Skin epidermis (tissue), 12 donors: ENCODE measurements at regions not wholly inside any gene's neighbourhood (a gene's known extent, or its start where the extent isn't known, plus 50 kb on each side); places are given as distances from the start of the nearest gene placed in this dataset.

ENCODE experiments used
- H3K27ac ChIP-seq, 21 experiments: fragments of 200-600 bp; sonication (generic) in 11 of 21; one replicate each; pipeline ENCODE4 v1.5.0; 2020; ENCODE audit warnings: mild to moderate bottlenecking in 3 of 21, inconsistent platforms in 2 of 21, moderate library complexity in 2 of 21
- H3K4me3 ChIP-seq, 7 experiments: fragments of 200-600 bp; sonication (generic) in 2 of 7; one replicate each; pipeline ENCODE4 v1.5.0; 2020; ENCODE audit warnings: inconsistent platforms in 2 of 7, mild to moderate bottlenecking in 2 of 7, moderate library complexity in 1 of 7

DNA sequence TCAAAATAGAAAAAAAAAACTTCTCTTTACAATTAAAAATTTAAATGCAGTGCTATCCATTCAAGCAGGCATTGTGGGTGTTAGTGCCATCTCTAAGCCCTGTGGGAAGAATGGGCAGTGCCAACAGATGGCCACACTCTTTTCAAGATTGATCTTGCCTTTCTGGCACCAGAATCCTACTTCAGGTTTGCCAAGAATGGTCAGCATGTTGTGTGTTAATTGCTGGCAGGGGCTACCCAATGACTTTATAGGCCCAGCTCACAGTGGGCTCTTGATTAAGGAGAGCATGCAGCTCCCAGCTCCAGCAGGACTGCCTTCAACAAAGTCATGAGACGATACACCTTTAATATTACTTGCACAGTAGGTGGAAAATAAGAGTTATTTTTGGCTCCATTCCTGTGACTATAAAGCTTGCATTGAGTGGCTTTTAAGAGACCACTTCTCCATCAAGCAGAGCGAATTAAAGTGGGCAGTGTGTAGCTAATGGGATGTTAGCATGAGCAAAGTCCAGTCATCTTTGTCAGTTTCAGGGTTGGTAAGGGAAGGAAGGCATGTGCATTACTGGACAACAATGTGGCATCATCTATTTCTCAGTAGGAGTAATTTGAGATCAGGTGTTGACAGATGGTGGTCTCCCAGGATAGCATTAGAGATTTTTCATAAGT lies 476.8 kb downstream of the C3orf38 start:
- no peak overlapping the region for H3K4me3 ChIP-seq
- no peak overlapping the region for H3K27ac ChIP-seq

DNA sequence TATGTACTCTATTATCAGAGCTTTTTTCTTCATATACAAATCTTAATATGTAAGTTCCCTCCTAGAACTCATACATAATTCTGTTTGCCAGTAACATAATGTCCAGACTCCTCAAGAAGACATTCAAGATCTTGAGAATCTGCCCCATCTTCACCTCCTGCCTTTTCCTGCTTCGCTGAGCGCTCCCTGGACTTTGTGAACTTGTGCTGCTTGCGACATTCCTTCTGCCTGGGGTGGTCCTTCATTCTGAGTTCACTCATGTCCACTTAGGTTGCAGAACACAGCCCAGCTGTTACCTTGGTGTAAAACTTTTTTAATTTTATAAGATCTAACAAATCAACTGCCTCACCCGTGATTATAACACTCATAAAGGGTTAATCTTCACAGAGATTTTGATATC lies 478.5 kb upstream of the EPHA3 start:
- Histone ChIP-seq H3K4me3 (no peak overlapping the region), H3K27ac (no peak overlapping the region)

DNA sequence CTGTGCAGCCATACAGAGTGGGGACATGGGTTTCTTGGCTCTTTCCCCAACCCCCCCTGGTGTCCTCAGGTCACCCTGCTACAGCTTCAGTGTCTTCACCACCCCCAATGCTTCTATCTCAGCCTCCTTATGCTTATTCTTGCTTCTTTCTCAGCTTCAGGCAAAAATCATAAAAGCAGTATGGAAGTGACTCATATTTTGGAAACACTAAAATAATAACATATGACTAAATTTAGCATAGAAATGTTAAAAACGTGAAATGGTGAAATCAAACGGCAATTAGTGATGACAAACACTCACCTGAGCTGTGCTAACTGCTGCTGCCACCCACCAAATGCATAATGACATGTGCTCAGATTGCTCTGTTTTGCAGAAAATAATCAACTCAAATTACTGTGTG lies 475.2 kb upstream of the EPHA3 start:
- Histone ChIP-seq H3K27ac (no peak overlapping the region), H3K4me3 (no peak overlapping the region)

DNA sequence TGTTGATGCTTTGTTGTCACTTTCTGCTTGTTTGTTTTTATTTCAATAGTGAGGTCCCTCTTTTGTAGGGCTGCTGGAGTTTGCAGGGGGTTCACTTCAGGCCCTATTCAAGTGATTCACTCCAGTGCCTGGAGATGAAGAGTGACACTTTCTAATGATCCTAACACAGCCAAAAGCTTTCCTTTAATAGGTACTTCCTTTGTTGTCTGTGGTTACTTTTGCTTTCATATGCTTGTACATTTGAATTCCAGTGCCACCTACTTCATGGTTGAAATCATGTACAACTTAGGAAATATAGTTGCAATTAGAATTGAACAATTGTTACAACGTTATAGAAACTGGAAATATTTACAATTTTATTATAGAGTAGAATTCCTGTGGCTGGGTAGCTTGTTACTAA lies 466.8 kb upstream of the EPHA3 start:
- H3K27ac ChIP-seq: no peak overlapping the region
- no peak overlapping the region for H3K4me3 ChIP-seq

DNA sequence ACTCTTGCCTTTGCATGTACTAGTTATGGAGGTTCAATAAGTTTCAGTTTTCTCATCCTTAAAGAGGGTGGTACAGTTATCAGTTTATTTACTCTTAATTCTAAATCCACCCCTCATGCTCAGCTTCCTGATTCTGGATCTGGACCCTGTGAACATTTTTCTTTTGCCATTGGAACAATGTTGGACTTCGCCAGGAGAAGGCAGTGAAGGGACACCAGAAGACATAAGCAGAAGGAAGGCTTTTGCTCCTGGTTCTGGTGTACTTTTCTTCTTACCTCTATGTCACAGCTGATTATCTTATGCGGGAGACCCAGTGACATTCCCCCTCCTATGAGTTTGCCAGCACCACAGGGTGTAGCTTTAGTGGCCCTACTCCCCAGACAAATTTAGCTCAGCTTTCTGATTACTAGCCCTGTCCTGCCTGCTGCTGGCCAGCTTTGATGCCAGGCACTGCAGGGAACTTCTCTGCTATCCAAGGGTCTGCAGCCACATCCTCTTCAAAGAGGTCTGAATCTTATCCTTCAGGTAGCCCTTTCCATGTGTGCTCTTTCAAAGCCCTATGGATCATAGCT lies 466.3 kb upstream of the EPHA3 start:
- Histone ChIP-seq H3K4me3 (no peak overlapping the region), H3K27ac (no peak overlapping the region)

DNA sequence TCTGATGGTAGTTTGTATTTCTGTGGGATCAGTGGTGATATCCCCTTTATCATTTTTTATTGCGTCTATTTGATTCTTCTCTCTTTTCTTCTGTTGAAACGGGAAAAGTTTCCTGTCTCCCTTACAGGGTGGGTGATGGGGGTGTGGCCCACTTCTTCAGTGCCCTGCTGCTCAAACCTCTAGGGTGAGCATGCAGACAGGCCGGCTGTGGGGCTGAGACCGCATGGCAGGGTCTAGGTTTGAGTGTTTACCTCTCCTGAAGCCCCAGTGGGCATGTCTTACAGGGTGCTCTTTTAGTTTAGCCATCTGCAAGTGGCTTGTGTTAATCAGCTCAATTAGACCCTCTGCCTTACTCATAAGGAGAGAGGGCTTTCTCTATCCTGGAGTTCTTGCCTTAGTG lies 450.0 kb upstream of the EPHA3 start:
- no peak overlapping the region for H3K27ac ChIP-seq
- no peak overlapping the region for H3K4me3 ChIP-seq

DNA sequence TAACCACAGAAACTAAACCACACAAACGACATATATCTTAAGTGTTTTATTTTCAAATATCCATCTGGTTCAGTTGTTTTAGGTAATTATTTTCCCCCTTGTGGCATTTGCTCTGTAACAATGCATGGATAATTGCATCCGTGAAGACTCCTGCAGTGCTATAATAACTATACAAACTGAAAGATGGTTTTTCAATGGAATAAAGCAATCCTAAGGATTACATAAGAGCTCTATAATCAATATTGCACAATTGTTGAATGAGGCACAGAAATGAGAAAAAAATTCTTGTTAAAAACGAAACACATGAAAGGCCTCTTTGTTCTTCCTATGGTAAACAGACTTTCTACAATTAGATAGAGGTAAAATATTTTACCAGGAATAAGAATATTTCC lies 446.0 kb upstream of the EPHA3 start:
- Histone ChIP-seq H3K4me3 (no peak overlapping the region), H3K27ac (no peak overlapping the region)

DNA sequence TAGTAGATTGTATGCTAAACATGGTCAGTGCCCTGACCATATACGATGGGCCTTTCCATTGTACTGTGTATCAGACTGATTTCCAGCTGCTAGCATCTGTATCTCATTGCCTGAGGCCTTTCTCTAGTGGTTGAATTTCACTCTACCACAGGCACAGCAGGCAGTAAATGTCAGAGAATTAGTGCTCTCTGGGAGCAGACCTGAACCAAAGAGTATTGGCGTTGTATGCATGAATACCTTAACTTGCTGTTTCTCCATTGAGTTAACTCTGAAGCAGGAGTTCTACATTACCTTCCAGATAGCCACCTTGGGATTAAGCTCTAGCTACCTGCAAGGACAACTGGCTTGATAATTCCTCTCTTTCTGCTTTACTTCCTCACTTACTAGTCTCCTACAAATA lies 439.2 kb upstream of the EPHA3 start:
- no peak overlapping the region for H3K27ac ChIP-seq
- no peak overlapping the region for H3K4me3 ChIP-seq

DNA sequence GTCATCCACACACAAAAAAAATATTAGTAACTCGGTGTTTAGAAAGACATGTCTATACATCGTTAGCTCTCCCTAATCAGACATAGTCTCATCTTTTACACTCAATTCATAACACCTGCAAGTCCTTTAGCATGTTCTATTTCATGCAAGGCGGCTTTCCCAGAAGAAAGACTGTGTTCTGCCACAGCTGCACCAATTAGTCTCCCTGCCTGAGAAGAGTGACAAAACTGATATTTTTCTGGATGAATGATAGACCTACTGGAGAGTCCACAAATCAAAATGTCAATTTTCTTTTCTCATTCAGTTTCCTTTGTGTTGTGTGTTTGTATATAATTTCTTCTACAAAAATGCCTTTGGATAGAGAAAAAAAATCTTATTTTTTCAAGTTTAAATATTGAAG lies 435.8 kb upstream of the EPHA3 start:
- no peak overlapping the region for H3K27ac ChIP-seq
- H3K4me3 ChIP-seq: no peak overlapping the region

DNA sequence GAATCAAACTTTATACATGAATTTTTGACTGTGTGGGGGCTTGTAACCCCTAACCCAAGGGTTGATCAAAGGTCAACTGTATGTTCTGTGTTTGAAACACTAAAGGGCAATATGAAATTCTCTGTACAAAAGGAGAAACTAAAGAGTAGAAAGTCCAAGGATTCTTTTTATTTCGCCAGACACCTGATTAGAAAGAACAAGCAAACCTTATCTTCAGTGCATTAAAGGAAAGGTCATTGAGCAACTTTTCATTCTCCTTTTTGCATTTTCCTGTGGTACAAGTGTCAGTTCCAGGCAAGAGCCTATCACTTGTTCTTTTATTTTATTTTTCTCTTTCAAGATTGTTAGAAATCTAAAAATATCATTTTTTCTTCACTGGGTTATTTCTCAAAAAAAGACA lies 430.1 kb upstream of the EPHA3 start:
- Histone ChIP-seq H3K4me3 (no peak overlapping the region), H3K27ac (no peak overlapping the region)

DNA sequence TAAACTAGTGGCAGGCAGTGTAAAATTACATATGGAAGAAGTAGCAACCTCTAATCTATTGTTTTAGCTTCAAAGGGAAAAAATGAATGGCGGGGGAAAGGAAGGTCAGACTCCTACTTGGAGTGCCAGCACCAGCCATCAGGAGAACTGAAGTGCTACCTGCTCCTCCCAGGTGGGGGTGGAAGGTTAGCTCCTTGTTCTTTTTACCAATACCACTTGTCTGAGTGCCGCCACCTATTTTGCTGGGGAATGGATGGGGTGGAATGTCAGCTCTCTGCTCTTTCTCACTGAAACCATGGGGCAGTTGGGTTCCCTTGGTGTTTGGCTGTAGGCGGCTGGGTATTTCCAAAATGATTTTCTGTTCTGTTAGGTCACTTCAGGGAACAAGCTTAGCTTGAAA lies 428.7 kb upstream of the EPHA3 start:
- Histone ChIP-seq H3K27ac (no peak overlapping the region), H3K4me3 (no peak overlapping the region)

DNA sequence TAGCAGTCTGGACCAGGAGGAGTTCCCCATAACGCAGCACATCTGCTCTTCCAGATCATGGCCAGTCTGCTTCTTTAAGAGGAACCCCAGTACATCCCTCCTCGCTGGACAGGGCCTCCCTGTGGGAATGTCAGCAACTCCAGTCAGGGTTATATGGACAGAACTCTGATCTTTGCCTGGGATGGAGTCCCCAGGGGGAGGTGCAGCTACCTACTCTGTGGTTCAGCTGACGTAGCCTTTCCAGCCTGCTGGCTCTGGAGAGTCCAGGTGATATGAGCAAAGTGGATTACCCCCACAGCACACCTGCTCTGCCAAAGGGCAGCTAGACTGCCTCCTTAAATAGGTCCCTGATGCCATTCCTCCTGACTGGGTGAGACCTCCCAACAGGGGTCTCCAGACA lies 417.1 kb upstream of the EPHA3 start:
- H3K4me3 ChIP-seq: no peak overlapping the region
- H3K27ac ChIP-seq: no peak overlapping the region

DNA sequence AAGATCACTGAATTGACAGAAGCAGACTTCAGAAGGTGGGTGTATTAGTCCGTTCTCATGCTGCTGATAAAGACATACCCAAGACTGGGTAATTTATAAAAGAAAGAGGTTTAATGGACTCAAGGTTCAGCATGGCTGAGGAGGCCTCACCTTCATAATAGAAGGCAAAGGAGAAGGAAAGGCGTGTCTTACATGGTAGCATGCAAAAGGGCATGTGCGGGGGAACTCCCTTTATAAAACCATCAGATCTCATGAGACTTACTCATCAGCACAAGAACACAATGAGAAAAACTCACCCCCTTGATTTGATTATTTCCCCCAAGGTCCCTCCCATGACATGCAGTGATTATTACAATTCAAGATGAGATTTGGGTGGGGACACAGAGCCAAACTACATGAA lies 416.3 kb upstream of the EPHA3 start:
- Histone ChIP-seq H3K4me3 (no peak overlapping the region), H3K27ac (no peak overlapping the region)

DNA sequence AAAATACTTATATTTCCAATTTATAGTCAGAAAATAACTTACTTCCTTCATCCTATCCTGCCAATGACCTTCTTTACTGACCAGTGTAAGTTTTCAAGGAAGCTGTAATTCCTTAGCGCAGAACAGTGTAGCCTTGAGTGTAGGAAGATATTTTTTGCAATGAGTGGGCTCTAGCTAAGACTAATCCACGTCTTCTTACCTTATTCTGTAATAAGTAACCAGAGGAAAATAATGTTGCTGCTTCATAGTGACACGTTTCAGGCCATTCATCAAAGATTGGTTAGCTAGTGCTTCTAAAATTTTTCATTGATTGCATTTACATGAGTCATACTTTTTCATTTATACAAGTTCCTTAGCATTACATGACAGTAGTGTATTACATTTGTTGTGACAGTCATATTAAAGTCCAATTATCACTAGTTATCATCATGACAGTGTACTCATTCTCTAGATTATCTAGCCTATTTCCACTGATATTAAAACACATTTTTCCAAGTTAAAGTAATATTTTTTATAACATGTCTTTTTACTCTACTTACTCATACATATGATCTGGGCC lies 403.8 kb upstream of the EPHA3 start:
- Histone ChIP-seq H3K27ac (no peak overlapping the region), H3K4me3 (no peak overlapping the region)

DNA sequence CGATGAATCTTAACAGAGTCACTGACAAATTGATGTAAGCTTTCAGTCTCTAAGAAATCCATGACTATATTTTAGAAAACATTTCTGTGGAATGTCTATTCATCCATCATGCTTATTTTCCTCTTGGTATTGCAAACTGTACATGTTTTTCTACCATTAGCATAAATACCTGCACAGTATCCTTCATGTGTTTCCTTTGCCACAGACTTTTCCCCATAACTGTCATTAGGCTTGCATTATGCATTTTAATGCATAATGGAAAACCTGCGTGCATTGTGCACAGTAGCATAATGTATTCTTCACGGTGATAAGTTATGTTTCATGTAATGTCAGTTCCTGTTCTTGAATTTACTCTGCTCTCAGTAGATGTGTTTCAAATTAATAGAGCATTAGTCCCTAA lies 403.1 kb upstream of the EPHA3 start:
- Histone ChIP-seq H3K27ac (no peak overlapping the region), H3K4me3 (no peak overlapping the region)

DNA sequence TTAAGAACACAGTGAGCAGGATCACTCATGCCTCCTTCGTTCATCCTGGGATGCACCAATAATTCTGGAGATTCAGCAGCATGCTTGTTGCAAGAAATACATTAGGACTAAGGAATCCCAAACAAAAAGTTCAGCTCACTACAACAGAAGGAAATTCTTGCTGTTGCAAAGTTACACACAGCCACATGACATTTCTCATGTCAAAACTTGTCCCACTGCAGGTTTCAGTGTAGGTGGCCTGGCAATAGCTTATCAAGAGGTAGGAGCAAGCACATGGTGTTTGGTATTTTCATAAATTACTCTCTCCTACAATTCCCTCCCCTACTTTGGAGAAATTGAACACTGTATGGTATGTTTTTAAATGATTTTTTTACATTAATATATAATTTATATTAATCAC lies 399.6 kb upstream of the EPHA3 start:
- H3K27ac ChIP-seq: no peak overlapping the region
- H3K4me3 ChIP-seq: no peak overlapping the region

DNA sequence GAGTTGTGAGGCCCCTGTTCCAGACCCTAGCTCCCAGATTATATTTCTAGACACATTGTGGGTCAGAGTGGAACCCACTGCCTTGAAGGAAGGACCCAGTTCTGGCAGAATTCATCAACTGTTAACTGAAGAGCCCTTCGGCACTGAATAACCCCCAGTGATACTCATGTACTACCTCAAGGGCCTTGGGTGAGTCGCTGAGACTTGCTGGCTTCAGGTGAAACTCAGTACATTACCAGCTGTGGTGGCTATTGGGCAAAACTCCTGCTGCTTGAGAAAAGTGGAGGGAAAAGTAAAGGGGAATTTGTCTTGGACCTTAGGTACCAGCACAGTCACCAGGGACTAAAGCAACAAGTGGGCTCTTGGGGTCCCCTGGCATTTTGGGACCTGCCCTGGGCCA lies 394.9 kb upstream of the EPHA3 start:
- no peak overlapping the region for H3K4me3 ChIP-seq
- no peak overlapping the region for H3K27ac ChIP-seq

DNA sequence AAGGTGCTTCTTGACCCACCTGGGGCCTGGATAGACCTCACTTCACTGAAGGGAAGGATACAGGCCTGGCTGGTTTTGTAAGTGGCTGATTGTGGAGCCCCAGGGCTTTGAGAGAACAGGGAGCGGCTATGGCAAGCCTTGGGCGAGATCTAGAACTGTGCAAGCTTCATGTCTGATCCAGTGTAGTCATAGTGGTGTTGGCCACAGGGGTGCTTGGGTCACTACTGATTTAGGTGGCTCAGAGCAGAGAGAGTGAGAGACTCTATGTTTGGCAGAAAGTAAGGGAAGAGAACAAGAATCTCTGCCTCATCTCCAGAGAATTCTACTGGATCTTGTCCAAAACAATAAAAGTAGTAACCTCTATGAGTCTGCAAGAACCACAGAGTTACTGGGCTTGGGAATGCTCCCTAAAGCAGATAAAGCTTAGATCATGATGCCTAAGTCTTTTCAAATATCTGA lies 394.2 kb upstream of the EPHA3 start:
- Histone ChIP-seq H3K27ac (no peak overlapping the region), H3K4me3 (no peak overlapping the region)

DNA sequence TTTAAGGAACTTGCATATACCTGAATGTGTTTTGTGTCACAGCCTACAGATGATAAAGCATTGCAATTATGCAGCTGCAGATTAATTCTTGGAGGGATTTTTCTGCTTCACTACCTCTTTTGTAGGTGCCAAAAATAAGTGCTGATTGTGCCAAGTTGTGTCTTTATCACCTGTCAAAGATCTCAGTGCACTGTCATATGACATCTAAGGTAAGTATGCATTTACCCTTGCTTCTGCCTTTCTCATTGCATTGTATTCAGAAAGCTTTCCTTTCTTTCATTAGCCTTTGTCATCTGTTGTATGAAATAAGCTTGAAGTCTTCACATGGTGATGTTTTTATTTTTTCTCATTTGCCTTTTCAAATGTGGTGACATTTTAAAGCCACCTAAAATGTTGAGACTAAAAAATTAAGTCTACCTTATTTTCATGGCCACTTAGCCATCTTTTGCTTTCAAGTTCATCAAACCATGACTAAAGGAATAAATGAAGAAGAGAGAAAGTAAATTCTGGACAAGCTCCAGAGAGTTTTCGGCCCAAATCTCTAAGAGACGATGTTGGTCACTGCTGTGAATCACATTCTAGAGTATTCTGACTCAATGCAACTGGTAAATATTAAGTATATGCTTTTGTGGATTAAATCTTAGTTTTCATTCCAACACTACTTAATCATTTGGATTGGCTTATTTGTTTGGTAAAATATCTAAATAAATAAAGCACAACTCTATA lies 381.8 kb upstream of the EPHA3 start:
- Histone ChIP-seq H3K4me3 (no peak overlapping the region), H3K27ac (no peak overlapping the region)

DNA sequence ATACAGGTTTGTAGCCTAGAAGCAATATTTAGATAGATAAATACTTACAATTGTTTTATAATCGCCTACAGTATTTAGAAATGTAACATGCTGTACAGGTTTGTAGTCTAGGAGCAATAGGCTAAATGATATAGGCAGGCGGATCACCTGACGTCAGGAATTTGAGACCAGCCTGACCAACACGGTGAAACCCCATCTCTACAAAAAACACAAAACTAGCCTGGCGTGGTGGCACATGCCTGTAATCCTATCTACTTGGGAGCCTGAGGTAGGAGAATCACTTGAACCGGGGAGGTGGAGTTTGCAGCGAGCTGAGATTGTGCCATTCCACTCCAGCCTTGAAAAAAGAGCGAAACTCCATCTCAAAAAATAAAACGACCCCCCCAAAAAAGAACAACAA lies 375.2 kb upstream of the EPHA3 start:
- H3K4me3 ChIP-seq: no peak overlapping the region
- H3K27ac ChIP-seq: no peak overlapping the region

DNA sequence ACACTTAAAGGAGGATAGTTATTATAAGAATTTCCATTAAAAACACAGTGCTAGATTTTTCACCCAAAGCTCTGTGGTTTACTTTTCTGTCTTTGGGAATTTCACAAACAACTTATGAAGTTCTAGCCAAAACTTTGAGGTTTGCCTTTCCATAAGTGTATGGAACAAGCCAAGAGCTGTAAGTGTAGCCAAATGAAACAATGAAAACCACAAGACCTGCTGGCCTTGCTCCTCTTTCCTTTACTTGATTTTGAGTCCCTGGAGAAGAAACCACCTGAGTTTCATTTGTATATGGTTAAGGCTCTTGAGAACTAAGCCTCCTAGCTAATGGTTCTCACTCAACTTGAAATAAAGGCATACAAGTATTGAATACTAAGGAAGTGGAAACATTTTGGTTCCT lies 365.3 kb upstream of the EPHA3 start:
- Histone ChIP-seq H3K4me3 (no peak overlapping the region), H3K27ac (no peak overlapping the region)
